Right lobe of liver (tissue), 6 donors: ENCODE measurements at regions not wholly inside any gene's neighbourhood (a gene's known extent, or its start where the extent isn't known, plus 50 kb on each side); places are given as distances from the start of the nearest gene placed in this dataset.

Source experiments
- ATAC-seq, 4 donors: fragments of 200-7000 bp; cut with Tn5 transposase; one replicate each; pipeline ENCODE4 v1.9.1; 2020; ENCODE audit warnings: mild to moderate bottlenecking in 4 of 4, moderate library complexity in 4 of 4
- DNase-seq, 3 donors: peaks; one replicate each; pipeline ENCODE4 v3.0.0-alpha.2; 2020
- H3K27ac ChIP-seq, 3 donors: fragments of 200-600 bp; one replicate each; pipeline ENCODE4 v1.8.0; 2022
- H3K27me3 ChIP-seq, 2 donors: fragments of 200-600 bp; one replicate each; pipeline ENCODE4 v1.8.0; 2022
- H3K36me3 ChIP-seq, 4 donors: fragments of 200-600 bp; sonication (generic) in 1 of 4; one replicate each; pipeline versions ENCODE4 v1.5.1 to v1.8.0; 2017 to 2022; ENCODE audit warnings: control low read depth in 1 of 4
- H3K4me1 ChIP-seq, 4 donors: fragments of 200-600 bp; sonication (generic) in 1 of 4; one replicate each; pipeline versions ENCODE4 v1.5.1 to v1.8.0; 2017 to 2022; ENCODE audit warnings: control low read depth in 1 of 4
- H3K4me3 ChIP-seq, 3 donors: fragments of 200-600 bp; one replicate each; pipeline ENCODE4 v1.8.0; 2022
- H3K9me3 ChIP-seq, 4 donors: fragments of 200-600 bp; sonication (generic) in 1 of 4; one replicate each; pipeline versions ENCODE4 v1.5.1 to v1.8.0; 2017 to 2022; ENCODE audit warnings: control low read depth in 1 of 4
- CTCF ChIP-seq, 4 donors: fragments of 200-600 bp in 3 of 4; fragments of 450-650 bp in 1 of 4; IDR thresholded peaks; one replicate each; pipeline versions ENCODE4 v1.5.1 to v1.8.0; 2016 to 2022; ENCODE audit warnings: antibody characterized with exemption in 4 of 4, mild to moderate bottlenecking in 2 of 4
- POLR2A ChIP-seq: fragments of 450-650 bp; IDR thresholded peaks from one replicate; pipeline ENCODE4 v1.6.1; 2017; ENCODE audit warnings: antibody characterized with exemption, mild to moderate bottlenecking
- WGBS: methylation state at CpG from one replicate; pipeline ENCODE4 v1.1.6; 2018; ENCODE audit warnings: low coverage, low lambda C conversion rate; ENCODE audit not compliant: insufficient coverage; ENCODE audit errors: missing lambda C conversion rate; 5-methylcytosine and 5-hydroxymethylcytosine counted together
- intact Hi-C, 2 donors: fragments of 100-400 bp; cut with DNase I; formaldehyde crosslinking; loops; one replicate each; pipeline versions ENCODE4 v1.11.2 to v1.14.1; 2022
- donor health status: DM: no; HTN: yes; CAD: no.
- donor health status: DM: no; HTN: no; CAD: no.
- donor health status: DM: no; HTN: no; CAD: no.
- donor health status: DM: no; HTN: yes; CAD: no.
- donor health status: DM: no; HTN: yes; CAD: no.

DNA sequence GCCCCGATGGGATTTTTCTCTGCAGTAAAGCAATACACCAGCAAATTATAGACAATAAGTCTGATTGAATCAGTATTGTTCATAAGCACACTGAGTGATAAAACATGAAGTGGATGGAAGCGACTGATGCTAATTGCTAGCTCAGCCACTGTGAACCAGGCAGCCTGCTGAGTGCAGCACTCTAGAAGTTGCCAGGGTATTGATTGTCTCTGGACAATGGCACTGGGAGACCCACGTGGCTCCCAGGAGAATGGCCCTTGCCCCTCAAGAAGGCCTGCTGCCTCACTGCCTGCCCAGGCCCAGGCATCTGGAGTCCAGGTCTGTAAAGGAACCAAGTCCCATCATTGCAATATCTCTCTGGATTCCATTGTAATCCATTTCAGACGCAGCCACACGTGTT, 80.4 kb upstream of the TCERG1L start:
- intact Hi-C loops: no loop called here
- DNase-seq (no peak), ATAC-seq (no peak)
- Histone ChIP-seq H3K27ac (no peak overlapping the region), H3K4me3 (no peak overlapping the region), H3K9me3 (no peaks in the 10 kb centered on the region), H3K36me3 (no peaks in the 10 kb centered on the region), H3K4me1 (no peaks in the 10 kb centered on the region), H3K27me3 (no peaks in the 10 kb centered on the region)
- TF ChIP-seq CTCF (IDR thresholded peaks at IDR 0.05) (no peak), POLR2A (no peak)
- WGBS: 65% methylated on average over 5 of the region's 5 CpGs

DNA sequence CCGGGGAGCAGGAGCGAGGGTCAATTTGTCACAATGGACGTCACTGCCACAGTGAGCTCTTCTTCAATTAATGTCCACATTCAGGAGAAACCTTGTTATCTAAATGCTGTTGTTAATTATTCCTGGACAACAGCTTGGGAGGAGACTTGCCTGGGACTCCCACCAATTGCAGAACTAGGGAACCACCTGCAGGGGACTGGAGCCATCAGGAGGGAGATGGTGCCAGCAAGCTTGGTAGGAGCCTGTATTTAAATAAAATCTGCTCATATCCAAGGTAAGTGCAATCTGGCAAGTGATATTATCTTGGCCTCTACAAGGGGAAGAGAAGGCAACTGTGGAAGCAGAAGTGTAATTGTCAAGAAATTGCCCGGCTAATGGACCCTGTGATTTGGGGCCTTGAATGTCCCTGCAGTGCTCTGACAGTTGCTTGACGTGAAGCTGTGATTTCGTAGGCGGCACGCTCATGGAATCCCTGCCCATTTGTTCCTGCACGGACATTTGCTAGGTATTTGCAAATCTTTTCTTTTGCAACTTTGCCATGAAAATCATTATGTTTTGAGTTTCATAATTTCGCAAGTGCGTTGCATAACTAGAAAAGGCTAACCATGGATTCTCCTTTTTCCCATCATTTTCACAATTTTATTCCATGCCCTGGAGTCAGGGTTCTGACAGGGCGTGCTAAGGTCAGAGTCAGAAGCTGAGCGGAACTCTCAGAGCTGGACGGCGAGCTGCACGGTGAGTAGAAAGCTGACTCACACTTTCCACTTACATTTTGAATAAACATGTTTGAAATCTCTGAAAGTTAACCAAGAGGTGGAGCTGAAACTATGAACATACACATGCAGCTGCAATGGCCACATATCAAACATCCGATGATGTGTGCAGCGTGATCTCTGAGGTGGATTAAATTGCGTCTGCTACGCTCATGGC, 84.9 kb upstream of the TCERG1L start:
- DNase-seq: peak in 1 of 3 donors; percentile 18
- no peak overlapping the region for H3K27ac ChIP-seq
- ATAC-seq: no peak

GRCh38 chr10:131398166-131398565, 86.6 kb upstream of the TCERG1L start:
- intact Hi-C loops: no loop called here
- TF ChIP-seq POLR2A: no peak
- TF ChIP-seq CTCF (IDR thresholded peaks at IDR 0.05): no peak
- DNase-seq: no peak

More for the DNA sequence above, 84.9 kb upstream of the TCERG1L start:
- H3K27me3 ChIP-seq: no peaks in the 10 kb centered on the region
- H3K4me1 ChIP-seq: no peaks in the 10 kb centered on the region
- 54% methylated on average over 19 of the region's 20 CpGs for WGBS
- H3K36me3 ChIP-seq: no peaks in the 10 kb centered on the region
- H3K9me3 ChIP-seq: no peaks in the 10 kb centered on the region
- no peak for TF ChIP-seq POLR2A
- no peak for TF ChIP-seq CTCF (IDR thresholded peaks at IDR 0.05)
- intact Hi-C loops: no loop called here
- H3K4me3 ChIP-seq: no peak overlapping the region

DNA sequence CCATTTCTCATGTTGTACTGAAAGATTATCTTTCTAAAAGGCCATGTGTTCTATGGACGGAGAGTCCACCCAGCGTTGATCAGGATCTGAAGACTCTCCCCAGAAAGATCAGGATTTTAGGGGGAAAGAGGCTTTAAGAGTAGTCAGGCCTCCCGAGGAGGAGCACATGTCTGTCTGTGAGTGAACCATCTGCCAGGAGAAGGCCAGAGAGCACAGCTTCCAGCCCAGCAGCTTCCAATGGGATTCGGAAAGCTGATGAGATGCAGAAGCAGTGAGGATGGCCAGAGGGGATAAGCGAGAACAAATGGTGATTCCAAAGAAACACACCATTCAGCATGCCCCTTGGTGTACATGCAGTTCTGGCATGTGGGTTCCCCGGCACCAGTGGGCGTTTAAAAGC, 88.5 kb upstream of the TCERG1L start:
- intact Hi-C loops: no loop called here

More at GRCh38 chr10:131398166-131398565, 86.6 kb upstream of the TCERG1L start:
- WGBS: 38% methylated on average over 3 of the region's 5 CpGs
- H3K9me3 ChIP-seq: no peaks in the 10 kb centered on the region
- no peak for ATAC-seq
- H3K4me3 ChIP-seq: no peak overlapping the region
- no peaks in the 10 kb centered on the region for H3K27me3 ChIP-seq
- H3K27ac ChIP-seq: no peak overlapping the region
- H3K4me1 ChIP-seq: no peaks in the 10 kb centered on the region
- no peaks in the 10 kb centered on the region for H3K36me3 ChIP-seq

More for the DNA sequence above, 88.5 kb upstream of the TCERG1L start:
- no peaks in the 10 kb centered on the region for H3K9me3 ChIP-seq
- H3K4me3 ChIP-seq: no peak overlapping the region
- ATAC-seq (no peak), DNase-seq (no peak)
- TF ChIP-seq POLR2A (no peak), CTCF (IDR thresholded peaks at IDR 0.05) (no peak)
- no peak overlapping the region for H3K27ac ChIP-seq
- no peaks in the 10 kb centered on the region for H3K27me3 ChIP-seq
- WGBS: 24% methylated on average over 6 of the region's 7 CpGs
- H3K4me1 ChIP-seq: no peaks in the 10 kb centered on the region
- no peaks in the 10 kb centered on the region for H3K36me3 ChIP-seq
